CD8-positive, alpha-beta memory T cell (primary cell): ENCODE measurements at regions not wholly inside any gene's neighbourhood (a gene's known extent, or its start where the extent isn't known, plus 50 kb on each side); places are given as distances from the start of the nearest gene placed in this dataset.

ENCODE experiments used
- CTCF ChIA-PET: fragments of 350-600 bp; sonication (Branson Sonifier 250); formaldehyde crosslinking; loops from one replicate; lab custom pipeline; 2021; ENCODE audit warnings: antibody characterized with exemption; lab: Charles Lee
- POLR2A ChIA-PET: fragments of 350-600 bp; sonication (Branson Sonifier 250); formaldehyde crosslinking; loops from one replicate; lab custom pipeline; 2021; ENCODE audit warnings: antibody characterized with exemption; lab: Charles Lee
- DNase-seq, 5 donors: peaks; one replicate each; pipeline versions ENCODE4 v3.0.0 to v3.0.0-alpha.2; 2020 to 2022; ENCODE audit warnings: mixed read lengths in 1 of 5
- H3K27ac ChIP-seq: one replicate; pipeline ENCODE4 v1.7.0; 2013; ENCODE audit warnings: low read depth, mild to moderate bottlenecking, low read length, moderate library complexity
- H3K27me3 ChIP-seq: 2 replicates; pipeline ENCODE4 v1.7.0; 2013; ENCODE audit warnings: low read length, mild to moderate bottlenecking; ENCODE audit not compliant: insufficient read depth, poor library complexity, severe bottlenecking
- H3K36me3 ChIP-seq: 2 replicates; pipeline ENCODE4 v1.7.0; 2013; ENCODE audit warnings: mild to moderate bottlenecking, low read length, moderate library complexity; ENCODE audit not compliant: insufficient read depth
- H3K4me1 ChIP-seq: 2 replicates; pipeline ENCODE4 v1.7.0; 2013; ENCODE audit warnings: mild to moderate bottlenecking, low read length, moderate library complexity; ENCODE audit not compliant: insufficient read depth
- H3K4me3 ChIP-seq: 2 replicates; pipeline ENCODE4 v1.7.0; 2013; ENCODE audit warnings: mild to moderate bottlenecking, low read length
- H3K9me3 ChIP-seq: 2 replicates; pipeline ENCODE4 v1.7.0; 2013; ENCODE audit warnings: mild to moderate bottlenecking, low read length
- H3K27ac Mint-ChIP-seq, 8 donors: one replicate each; pipeline ENCODE4 v1.8.0; 2020 to 2021; ENCODE audit warnings: mixed read lengths in 8 of 8, mild to moderate bottlenecking in 6 of 8, inconsistent platforms in 3 of 8, moderate library complexity in 3 of 8
- H3K27me3 Mint-ChIP-seq, 2 donors: one replicate each; pipeline ENCODE4 v1.8.0; 2020 to 2021; ENCODE audit warnings: mixed read lengths in 2 of 2, mild to moderate bottlenecking in 1 of 2, moderate library complexity in 1 of 2
- H3K36me3 Mint-ChIP-seq, 3 donors: one replicate each; pipeline ENCODE4 v1.8.0; 2020 to 2021; ENCODE audit warnings: mixed read lengths in 3 of 3, inconsistent platforms in 1 of 3, mild to moderate bottlenecking in 1 of 3
- H3K4me1 Mint-ChIP-seq, 3 donors: one replicate each; pipeline ENCODE4 v1.8.0; 2020 to 2021; ENCODE audit warnings: mixed read lengths in 3 of 3, inconsistent platforms in 1 of 3, mild to moderate bottlenecking in 1 of 3
- H3K4me3 Mint-ChIP-seq, 7 donors: one replicate each; pipeline ENCODE4 v1.8.0; 2020 to 2021; ENCODE audit warnings: mixed read lengths in 7 of 7, mild to moderate bottlenecking in 6 of 7, moderate library complexity in 4 of 7, inconsistent platforms in 2 of 7
- H3K9me3 Mint-ChIP-seq, 5 donors: one replicate each; pipeline ENCODE4 v1.8.0; 2020 to 2022; ENCODE audit warnings: mixed read lengths in 5 of 5, mild to moderate bottlenecking in 3 of 5, moderate library complexity in 2 of 5, inconsistent platforms in 1 of 5

DNA sequence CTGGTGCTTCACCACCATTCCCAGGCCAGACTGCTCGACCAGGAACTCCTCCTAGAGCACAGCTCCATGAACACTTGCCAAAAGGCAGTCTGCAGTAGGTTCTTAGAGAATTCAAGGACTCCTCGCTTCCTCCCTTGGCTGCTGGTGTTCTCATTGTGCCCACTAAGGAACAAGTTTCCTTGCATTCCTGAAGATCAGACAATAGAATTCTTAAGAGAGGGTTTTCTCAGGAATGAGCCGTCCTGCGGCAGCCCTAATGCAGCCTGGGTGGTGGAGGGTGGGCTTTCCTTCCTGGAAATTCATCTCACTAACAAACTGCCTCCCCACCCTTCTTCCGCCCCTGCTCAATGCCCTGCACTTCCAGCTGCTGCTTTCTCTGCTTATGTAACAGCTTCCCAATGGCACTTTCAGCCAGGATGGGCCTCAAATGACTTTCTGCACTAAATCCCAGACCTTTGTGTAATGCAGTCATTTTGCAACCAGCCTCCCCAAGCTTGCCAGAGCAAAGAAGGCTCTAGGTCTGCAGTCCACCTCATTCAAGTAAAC, 287.9 kb downstream of the PLPP3 start:
- POLR2A ChIA-PET, result no interaction called here
- CTCF ChIA-PET, result no interaction called here
- Mint-ChIP-seq H3K27me3 (peaks cover 0 to 5% of the 10 kb centered on the region in 2 donors), H3K27ac (no peak overlapping the region), H3K9me3 (peaks cover 0 to 3% (median 2%) of the 10 kb centered on the region in 5 donors), H3K36me3 (no peaks in the 10 kb centered on the region), H3K4me3 (no peak overlapping the region), H3K4me1 (no peaks in the 10 kb centered on the region)
- Histone ChIP-seq H3K9me3 (no peaks in the 10 kb centered on the region), H3K4me3 (no peak overlapping the region), H3K27ac (no peak overlapping the region), H3K4me1 (no peaks in the 10 kb centered on the region), H3K27me3 (no peaks in the 10 kb centered on the region), H3K36me3 (no peaks in the 10 kb centered on the region)
- DNase-seq, result no peak

DNA sequence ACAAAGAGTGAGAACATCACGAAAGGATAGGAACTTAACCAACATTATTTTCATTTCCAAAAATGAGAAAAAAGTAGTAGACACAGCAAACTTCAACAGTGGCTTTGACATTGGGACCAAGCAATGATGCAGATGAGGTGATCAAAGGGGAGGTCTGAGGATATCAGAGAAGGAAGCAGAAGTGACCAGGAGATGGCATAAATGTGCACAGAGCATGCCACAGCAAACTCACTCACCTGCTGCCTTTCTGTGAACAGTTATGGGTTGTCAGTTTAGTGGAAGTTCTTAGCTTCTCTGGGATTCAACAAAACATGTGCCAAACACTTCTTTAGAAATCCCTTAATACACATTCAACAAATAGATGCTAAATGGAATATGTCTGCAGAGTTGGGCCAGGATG, 290.1 kb downstream of the PLPP3 start:
- Mint-ChIP-seq H3K9me3 (peaks cover under 1 to 3% (median 2%) of the 10 kb centered on the region in 5 donors), H3K27ac (no peak overlapping the region)

DNA sequence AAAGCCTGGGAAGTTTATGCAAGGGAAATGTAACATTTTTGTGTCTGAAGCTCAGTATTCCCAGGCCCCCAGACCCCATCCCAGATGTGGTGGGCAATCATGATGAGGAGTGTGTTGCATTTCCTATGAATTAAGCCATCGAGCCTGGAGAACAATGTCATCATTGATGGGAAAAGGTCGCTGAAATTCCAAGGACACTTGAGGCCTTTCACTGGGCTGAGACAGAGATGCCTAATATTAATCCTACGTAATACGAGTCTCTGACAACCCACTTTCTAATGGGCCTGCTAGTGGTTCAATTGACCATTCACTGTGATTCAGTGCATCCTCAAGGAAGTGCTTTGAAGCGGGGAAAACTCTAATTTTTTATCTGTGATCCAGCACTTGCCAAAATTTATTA, 291.6 kb downstream of the PLPP3 start:
- Histone ChIP-seq H3K4me3 (no peak overlapping the region), H3K9me3 (no peaks in the 10 kb centered on the region), H3K4me1 (no peaks in the 10 kb centered on the region), H3K27ac (no peak overlapping the region), H3K36me3 (no peaks in the 10 kb centered on the region), H3K27me3 (no peaks in the 10 kb centered on the region)
- no peak overlapping the region for H3K4me3 Mint-ChIP-seq
- H3K4me1 Mint-ChIP-seq, result no peaks in the 10 kb centered on the region
- H3K36me3 Mint-ChIP-seq, result no peaks in the 10 kb centered on the region
- H3K27ac Mint-ChIP-seq, result no peak overlapping the region
- H3K9me3 Mint-ChIP-seq, result peaks cover 0 to 3% (median 2%) of the 10 kb centered on the region in 5 donors
- DNase-seq, result no peak
- ChIA-PET CTCF (no interaction called here), POLR2A (no interaction called here)
- H3K27me3 Mint-ChIP-seq, result peaks cover 0 to 4% of the 10 kb centered on the region in 2 donors

More for the DNA sequence above, 290.1 kb downstream of the PLPP3 start:
- H3K27ac ChIP-seq, result no peak overlapping the region
- Mint-ChIP-seq H3K4me3 (no peak overlapping the region), H3K27me3 (peaks cover 0 to 4% of the 10 kb centered on the region in 2 donors), H3K36me3 (no peaks in the 10 kb centered on the region), H3K4me1 (no peaks in the 10 kb centered on the region)
- H3K27me3 ChIP-seq, result no peaks in the 10 kb centered on the region
- no peaks in the 10 kb centered on the region for H3K9me3 ChIP-seq
- CTCF ChIA-PET, result no interaction called here
- no peaks in the 10 kb centered on the region for H3K4me1 ChIP-seq
- no peaks in the 10 kb centered on the region for H3K36me3 ChIP-seq
- POLR2A ChIA-PET, result no interaction called here
- no peak for DNase-seq
- H3K4me3 ChIP-seq, result no peak overlapping the region

DNA sequence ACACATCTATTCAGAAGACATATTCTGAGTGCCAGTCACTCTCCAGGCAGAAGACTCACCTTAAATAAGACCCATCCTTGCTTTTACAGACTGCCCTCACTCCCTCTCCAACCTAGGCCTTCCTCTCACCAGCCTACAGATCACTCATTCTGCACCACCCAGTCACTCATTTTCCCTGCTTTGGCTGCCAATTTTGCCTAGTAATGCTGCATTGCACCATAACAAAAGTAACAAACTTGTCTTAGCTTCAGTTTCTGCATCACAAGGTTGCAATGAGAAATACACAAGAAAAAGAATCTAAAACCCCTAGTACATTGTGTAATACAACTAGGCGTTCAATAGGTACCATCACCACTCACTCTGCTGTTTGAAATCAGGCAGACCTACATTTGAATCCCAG, 292.4 kb downstream of the PLPP3 start:
- Histone ChIP-seq H3K27me3 (no peaks in the 10 kb centered on the region), H3K4me3 (no peak overlapping the region), H3K36me3 (no peaks in the 10 kb centered on the region), H3K9me3 (no peaks in the 10 kb centered on the region), H3K4me1 (no peaks in the 10 kb centered on the region), H3K27ac (no peak overlapping the region)
- ChIA-PET CTCF (no interaction called here), POLR2A (no interaction called here)
- Mint-ChIP-seq H3K9me3 (peaks cover 0 to 4% (median 2%) of the 10 kb centered on the region in 5 donors), H3K4me3 (no peak overlapping the region), H3K27me3 (peaks cover 0 to 4% of the 10 kb centered on the region in 2 donors), H3K36me3 (no peaks in the 10 kb centered on the region), H3K27ac (no peak overlapping the region), H3K4me1 (no peaks in the 10 kb centered on the region)
- no peak for DNase-seq

DNA sequence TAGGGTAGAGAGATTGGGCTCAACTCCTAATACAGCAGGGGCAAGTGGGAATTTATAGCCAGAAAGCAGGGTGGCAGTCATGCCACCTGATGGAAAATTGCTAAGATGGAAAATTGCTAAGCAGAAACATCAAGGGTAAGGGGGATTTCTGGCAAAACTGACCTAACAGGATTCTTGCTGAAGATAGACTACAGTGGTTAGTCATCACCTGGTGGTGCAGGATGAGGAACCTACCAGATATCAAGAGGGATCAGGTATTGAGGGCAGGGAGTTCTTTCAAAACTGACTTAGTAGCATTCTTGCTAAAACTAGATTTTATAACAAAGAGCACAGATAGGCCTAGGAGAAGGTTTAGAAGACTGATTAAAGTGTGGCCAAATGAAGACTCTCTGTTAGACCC, 292.9 kb downstream of the PLPP3 start:
- H3K9me3 ChIP-seq, result no peaks in the 10 kb centered on the region
- H3K27ac ChIP-seq, result no peak overlapping the region
- no peaks in the 10 kb centered on the region for H3K27me3 ChIP-seq
- no peak overlapping the region for H3K4me3 ChIP-seq
- H3K9me3 Mint-ChIP-seq, result peaks cover 0 to 4% (median 2%) of the 10 kb centered on the region in 5 donors
- H3K36me3 Mint-ChIP-seq, result no peaks in the 10 kb centered on the region
- no peaks in the 10 kb centered on the region for H3K4me1 ChIP-seq
- H3K4me3 Mint-ChIP-seq, result no peak overlapping the region
- ChIA-PET POLR2A (no interaction called here), CTCF (no interaction called here)
- H3K36me3 ChIP-seq, result no peaks in the 10 kb centered on the region
- no peaks in the 10 kb centered on the region for H3K4me1 Mint-ChIP-seq
- H3K27ac Mint-ChIP-seq, result no peak overlapping the region
- H3K27me3 Mint-ChIP-seq, result peaks cover 0 to 4% of the 10 kb centered on the region in 2 donors
- no peak for DNase-seq

DNA sequence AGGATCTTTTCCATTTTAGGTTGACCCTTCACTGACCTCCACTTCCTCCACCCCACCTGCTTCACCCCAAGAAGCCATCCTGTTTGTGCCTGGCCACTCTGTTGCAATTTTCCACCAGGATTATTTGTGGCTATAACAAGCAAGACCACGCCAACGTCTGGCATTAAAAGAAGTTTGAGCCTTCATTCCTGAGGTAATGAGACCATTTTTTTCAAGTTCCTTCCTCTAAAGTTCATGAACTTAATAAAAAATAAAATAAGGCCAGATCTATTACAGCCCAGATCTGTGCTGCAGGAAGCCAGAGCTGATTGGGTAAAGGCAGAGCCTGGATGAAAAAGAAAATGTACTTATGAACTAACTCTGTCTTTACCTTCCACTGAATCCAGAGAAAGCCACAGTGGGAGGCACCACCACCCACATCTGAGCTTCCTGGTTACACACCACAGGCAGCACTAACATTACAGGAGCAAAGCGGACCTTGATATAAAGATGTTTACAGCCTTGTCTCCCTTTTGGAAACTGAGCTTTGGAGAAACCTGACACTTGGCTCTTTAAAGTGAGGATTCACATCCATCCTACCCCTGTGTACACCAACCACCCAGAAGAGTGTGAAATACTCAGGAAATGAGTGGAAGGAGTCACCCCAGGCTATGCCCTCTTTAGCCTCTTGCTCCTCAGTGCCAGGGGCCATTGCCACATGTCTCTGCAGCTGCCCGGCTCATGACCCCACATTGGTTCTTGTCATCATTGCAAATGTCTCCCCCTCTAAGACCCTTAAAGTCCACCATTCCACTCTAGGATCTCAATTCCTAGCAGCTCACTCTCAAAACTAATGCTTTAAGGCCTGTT, 293.6 kb downstream of the PLPP3 start:
- H3K36me3 Mint-ChIP-seq, result no peaks in the 10 kb centered on the region
- no peak overlapping the region for H3K4me3 ChIP-seq
- ChIA-PET POLR2A (no interaction called here), CTCF (no interaction called here)
- no peak overlapping the region for H3K27ac ChIP-seq
- no peak for DNase-seq
- H3K9me3 Mint-ChIP-seq, result peaks cover 0 to 4% (median 2%) of the 10 kb centered on the region in 5 donors
- H3K4me3 Mint-ChIP-seq, result no peak overlapping the region
- no peaks in the 10 kb centered on the region for H3K4me1 Mint-ChIP-seq
- H3K36me3 ChIP-seq, result no peaks in the 10 kb centered on the region
- H3K27me3 Mint-ChIP-seq, result peaks cover 0 to 4% of the 10 kb centered on the region in 2 donors
- H3K27ac Mint-ChIP-seq, result no peak overlapping the region
- H3K4me1 ChIP-seq, result no peaks in the 10 kb centered on the region
- no peaks in the 10 kb centered on the region for H3K27me3 ChIP-seq
- H3K9me3 ChIP-seq, result no peaks in the 10 kb centered on the region

DNA sequence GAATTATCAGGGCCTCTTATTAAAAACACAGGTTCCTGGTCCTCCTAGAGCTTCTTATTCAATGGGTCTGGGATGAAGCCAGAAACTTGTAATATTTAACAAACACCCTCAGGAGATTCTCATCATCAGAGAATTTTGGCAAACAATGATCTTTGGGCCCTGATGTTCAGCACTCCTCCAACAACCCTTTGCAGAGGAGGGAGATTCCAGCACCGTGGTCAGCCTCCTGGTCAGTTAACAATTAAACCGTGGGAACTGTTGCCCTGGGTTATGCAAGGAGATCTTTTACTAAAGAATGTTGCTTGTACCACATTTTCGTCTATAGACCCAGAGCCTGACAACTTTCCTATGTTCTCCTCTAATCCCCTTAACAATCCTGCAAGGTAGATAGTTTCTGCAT, 294.4 kb downstream of the PLPP3 start:
- Histone ChIP-seq H3K4me1 (no peaks in the 10 kb centered on the region), H3K36me3 (no peaks in the 10 kb centered on the region), H3K27ac (no peak overlapping the region), H3K9me3 (no peaks in the 10 kb centered on the region), H3K27me3 (no peaks in the 10 kb centered on the region), H3K4me3 (no peak overlapping the region)
- H3K27ac Mint-ChIP-seq, result no peak overlapping the region
- POLR2A ChIA-PET, result no interaction called here
- no peaks in the 10 kb centered on the region for H3K4me1 Mint-ChIP-seq
- peaks cover 0 to 5% (median 3%) of the 10 kb centered on the region in 5 donors for H3K9me3 Mint-ChIP-seq
- CTCF ChIA-PET, result no interaction called here
- no peak overlapping the region for H3K4me3 Mint-ChIP-seq
- H3K27me3 Mint-ChIP-seq, result peaks cover 0 to 4% of the 10 kb centered on the region in 2 donors
- no peaks in the 10 kb centered on the region for H3K36me3 Mint-ChIP-seq
- DNase-seq, result no peak

DNA sequence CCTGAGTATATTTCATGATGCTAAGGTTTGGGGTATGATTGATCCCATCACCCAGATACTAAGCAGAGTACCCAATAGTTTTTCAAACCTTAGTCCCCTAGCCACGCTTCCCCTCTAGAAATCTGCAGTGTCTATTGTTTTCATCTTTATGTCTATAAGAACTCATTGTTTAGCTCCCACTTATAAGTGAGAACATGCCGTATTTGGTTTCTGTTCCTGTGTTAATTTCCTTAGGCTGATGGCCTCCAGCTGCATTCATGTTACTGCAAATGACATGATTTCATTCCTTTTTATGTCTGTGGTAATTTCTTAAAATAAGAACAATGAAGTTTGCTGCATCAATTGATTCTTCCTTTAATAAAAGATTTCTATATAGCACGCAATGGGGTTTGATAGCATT, 301.3 kb downstream of the PLPP3 start:
- no peaks in the 10 kb centered on the region for H3K36me3 Mint-ChIP-seq
- ChIA-PET POLR2A (no interaction called here), CTCF (no interaction called here)
- DNase-seq, result no peak
- no peak overlapping the region for H3K4me3 Mint-ChIP-seq
- Histone ChIP-seq H3K36me3 (no peaks in the 10 kb centered on the region), H3K27ac (no peak overlapping the region), H3K4me3 (no peak overlapping the region), H3K27me3 (no peaks in the 10 kb centered on the region), H3K4me1 (no peaks in the 10 kb centered on the region), H3K9me3 (no peaks in the 10 kb centered on the region)
- no peaks in the 10 kb centered on the region for H3K4me1 Mint-ChIP-seq
- no peak overlapping the region for H3K27ac Mint-ChIP-seq
- peaks cover 0 to 12% (median 3%) of the 10 kb centered on the region in 5 donors for H3K9me3 Mint-ChIP-seq
- H3K27me3 Mint-ChIP-seq, result no peaks in the 10 kb centered on the region
